Transverse colon (tissue), 4 donors: ENCODE measurements at regions not wholly inside any gene's neighbourhood (a gene's known extent, or its start where the extent isn't known, plus 50 kb on each side); places are given as distances from the start of the nearest gene placed in this dataset.
"Not testable (repeated sequence)": the region's sequence is repeated elsewhere in the genome, so short reads cannot be mapped to it uniquely, and the experiment has no call there.

Experiments
- DNase-seq: peaks from one replicate; pipeline ENCODE4 v3.0.0-alpha.2; 2019
- H3K27ac ChIP-seq, 4 donors: fragments of 200-600 bp; sonication (generic); 2 replicates each; pipeline ENCODE4 v1.5.1; 2016 to 2018; ENCODE audit warnings: inconsistent platforms in 4 of 4
- H3K27me3 ChIP-seq: fragments of 200-600 bp; sonication (generic); 2 replicates; pipeline ENCODE4 v1.5.1; 2017; ENCODE audit warnings: inconsistent platforms
- H3K36me3 ChIP-seq, 4 donors: fragments of 200-600 bp; sonication (generic); 2 replicates each; pipeline ENCODE4 v1.5.1; 2017 to 2019; ENCODE audit warnings: inconsistent platforms in 4 of 4
- H3K4me1 ChIP-seq, 4 donors: fragments of 200-600 bp; sonication (generic); 2 replicates each; pipeline ENCODE4 v1.5.1; 2017 to 2020; ENCODE audit warnings: inconsistent platforms in 4 of 4
- H3K4me3 ChIP-seq, 4 donors: fragments of 200-600 bp; sonication (generic); 1 replicate in 1 of 4; 2 replicates in 3 of 4; pipeline versions ENCODE4 v1.5.1 to v1.6.1; 2017 to 2019; ENCODE audit warnings: inconsistent platforms in 4 of 4
- H3K9me3 ChIP-seq, 2 donors: fragments of 200-600 bp; sonication (generic); 2 replicates each; pipeline ENCODE4 v1.5.1; 2017 to 2019; ENCODE audit warnings: inconsistent platforms in 2 of 2
- CTCF ChIP-seq, 5 experiments: fragments of 200-600 bp in 3 of 5; fragments of 450-650 bp in 2 of 5; sonication (generic) in 3 of 5; IDR thresholded peaks; 1 replicate in 2 of 5; 2 replicates in 3 of 5; pipeline ENCODE4 v1.5.1; 2016 to 2017; ENCODE audit warnings: antibody characterized with exemption in 5 of 5, inconsistent platforms in 3 of 5, mild to moderate bottlenecking in 2 of 5, moderate library complexity in 1 of 5
- EP300 ChIP-seq: sonication (generic); formaldehyde crosslinking; IDR thresholded peaks from one replicate; pipeline ENCODE4 v1.6.1; 2017; ENCODE audit warnings: antibody characterized with exemption, low read depth
- POLR2A ChIP-seq: fragments of 450-650 bp; IDR thresholded peaks from one replicate; pipeline ENCODE4 v1.6.1; 2016; ENCODE audit warnings: antibody characterized with exemption, mild to moderate bottlenecking, moderate library complexity
- POLR2AphosphoS5 ChIP-seq, 3 donors: sonication (generic); formaldehyde crosslinking; IDR thresholded peaks; one replicate each; pipeline ENCODE4 v1.6.1; 2016; ENCODE audit warnings: antibody characterized with exemption in 3 of 3
- WGBS, 2 donors: methylation state at CpG; one replicate each; pipeline ENCODE4 v1.1.5; 2018; ENCODE audit warnings: low coverage in 1 of 2; 5-methylcytosine and 5-hydroxymethylcytosine counted together
- in situ Hi-C, 4 donors: fragments of 200-750 bp; cut with MboI; loops; one replicate each; pipeline versions ENCODE4 v1.15.0 to v1.15.1; 2017; ENCODE audit warnings: low sequenced_read_pairs in 3 of 4, low pct_ligation_motif_present in 1 of 4, low pct_unique_long_range_greater_than_20kb in 1 of 4
- intact Hi-C: fragments of 100-400 bp; cut with DNase I; formaldehyde crosslinking; loops from one replicate; pipeline ENCODE4 v1.15.1; 2023; ENCODE audit warnings: low total_unique reads

GRCh38 chr16:65373097-65373496 is 251.2 kb upstream of the CDH11 start:
- intact Hi-C loops, result no loop called here
- 40 to 49% methylated on average over 3 of the region's 3 CpGs for WGBS, 2 donors

GRCh38 chr16:65372171-65372570 is 250.3 kb upstream of the CDH11 start:
- Histone ChIP-seq H3K4me1 (no peaks in the 10 kb centered on the region), H3K9me3 (no peaks in the 10 kb centered on the region), H3K27me3 (no peaks in the 10 kb centered on the region), H3K36me3 (no peaks in the 10 kb centered on the region), H3K27ac (no peak overlapping the region), H3K4me3 (no peak overlapping the region)
- no peak for TF ChIP-seq POLR2A
- TF ChIP-seq POLR2AphosphoS5 (IDR thresholded peaks at IDR 0.05), result no peak
- TF ChIP-seq CTCF (IDR thresholded peaks at IDR 0.05), result no peak
- no peak for TF ChIP-seq EP300
- intact Hi-C loops (no loop called here), in situ Hi-C loops (no loop called here)
- no peak for DNase-seq

More at GRCh38 chr16:65373097-65373496, 251.2 kb upstream of the CDH11 start:
- Histone ChIP-seq H3K9me3 (no peaks in the 10 kb centered on the region), H3K36me3 (no peaks in the 10 kb centered on the region), H3K27ac (no peak overlapping the region), H3K27me3 (no peaks in the 10 kb centered on the region), H3K4me3 (no peak overlapping the region), H3K4me1 (no peaks in the 10 kb centered on the region)
- DNase-seq, result no peak
- in situ Hi-C loops, result no loop called here
- no peak for TF ChIP-seq POLR2A
- no peak for TF ChIP-seq CTCF (IDR thresholded peaks at IDR 0.05)
- no peak for TF ChIP-seq EP300
- TF ChIP-seq POLR2AphosphoS5 (IDR thresholded peaks at IDR 0.05), result no peak

GRCh38 chr16:65365732-65366715 is 244.2 kb upstream of the CDH11 start:
- no peaks in the 10 kb centered on the region for H3K9me3 ChIP-seq
- intact Hi-C loops (no loop called here), in situ Hi-C loops (no loop called here)
- no peak overlapping the region for H3K27ac ChIP-seq
- TF ChIP-seq EP300 (no peak), POLR2AphosphoS5 (IDR thresholded peaks at IDR 0.05) (no peak), POLR2A (no peak), CTCF (IDR thresholded peaks at IDR 0.05) (no peak)
- no peak for DNase-seq
- 69 to 74% methylated on average over 7 to 9 of the region's 9 CpGs for WGBS, 2 donors
- H3K4me3 ChIP-seq, result no peak overlapping the region
- no peaks in the 10 kb centered on the region for H3K4me1 ChIP-seq
- H3K27me3 ChIP-seq, result no peaks in the 10 kb centered on the region
- no peaks in the 10 kb centered on the region for H3K36me3 ChIP-seq

- H3K9me3 ChIP-seq, H3K36me3 ChIP-seq, H3K4me1 ChIP-seq, DNase-seq, H3K27me3 ChIP-seq, H3K4me3 ChIP-seq, H3K27ac ChIP-seq, in situ Hi-C loops, intact Hi-C loops: not testable (repeated sequence)
- 96 to 98% methylated on average over 7 to 14 of the region's 14 CpGs for WGBS, 2 donors
Observed at GRCh38 chr16:65356721-65357120, 234.9 kb upstream of the CDH11 start.

- Histone ChIP-seq H3K27me3 (no peaks in the 10 kb centered on the region), H3K36me3 (no peaks in the 10 kb centered on the region), H3K9me3 (no peaks in the 10 kb centered on the region), H3K4me3 (no peak overlapping the region), H3K27ac (no peak overlapping the region), H3K4me1 (no peaks in the 10 kb centered on the region)
- in situ Hi-C loops, result no loop called here
- intact Hi-C loops, result no loop called here
- no peak for TF ChIP-seq POLR2A
- no peak for TF ChIP-seq CTCF (IDR thresholded peaks at IDR 0.05)
- TF ChIP-seq POLR2AphosphoS5 (IDR thresholded peaks at IDR 0.05), result no peak
- no peak for TF ChIP-seq EP300
- DNase-seq, result no peak
Observed at GRCh38 chr16:65355706-65356105, 233.8 kb upstream of the CDH11 start.
